ENCODE measurements at regions not wholly inside any gene's neighbourhood (a gene's known extent, or its start where the extent isn't known, plus 50 kb on each side); places are given as distances from the start of the nearest gene placed in this dataset.

DNA sequence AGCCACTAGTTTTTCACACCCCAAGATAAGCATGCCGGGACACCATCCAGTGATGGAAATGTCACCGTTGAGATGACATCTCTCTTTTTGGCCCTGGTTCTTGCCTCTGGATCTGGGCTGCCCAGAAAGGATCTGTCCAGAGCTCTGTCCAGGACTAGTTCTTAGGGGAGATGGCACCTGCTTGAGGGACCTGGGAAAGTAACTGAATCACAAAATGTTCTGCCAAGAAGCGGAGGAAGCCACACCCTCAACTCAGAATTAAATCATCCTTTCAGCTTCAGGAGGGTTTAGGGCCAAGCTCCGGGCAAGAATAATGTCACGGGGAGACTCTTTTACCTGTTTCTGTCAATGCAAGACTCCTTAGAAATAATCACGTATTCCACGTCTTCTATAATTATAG, 248.6 kb downstream of the MAF start (continued):
- TF ChIP-seq, protein P1, sequence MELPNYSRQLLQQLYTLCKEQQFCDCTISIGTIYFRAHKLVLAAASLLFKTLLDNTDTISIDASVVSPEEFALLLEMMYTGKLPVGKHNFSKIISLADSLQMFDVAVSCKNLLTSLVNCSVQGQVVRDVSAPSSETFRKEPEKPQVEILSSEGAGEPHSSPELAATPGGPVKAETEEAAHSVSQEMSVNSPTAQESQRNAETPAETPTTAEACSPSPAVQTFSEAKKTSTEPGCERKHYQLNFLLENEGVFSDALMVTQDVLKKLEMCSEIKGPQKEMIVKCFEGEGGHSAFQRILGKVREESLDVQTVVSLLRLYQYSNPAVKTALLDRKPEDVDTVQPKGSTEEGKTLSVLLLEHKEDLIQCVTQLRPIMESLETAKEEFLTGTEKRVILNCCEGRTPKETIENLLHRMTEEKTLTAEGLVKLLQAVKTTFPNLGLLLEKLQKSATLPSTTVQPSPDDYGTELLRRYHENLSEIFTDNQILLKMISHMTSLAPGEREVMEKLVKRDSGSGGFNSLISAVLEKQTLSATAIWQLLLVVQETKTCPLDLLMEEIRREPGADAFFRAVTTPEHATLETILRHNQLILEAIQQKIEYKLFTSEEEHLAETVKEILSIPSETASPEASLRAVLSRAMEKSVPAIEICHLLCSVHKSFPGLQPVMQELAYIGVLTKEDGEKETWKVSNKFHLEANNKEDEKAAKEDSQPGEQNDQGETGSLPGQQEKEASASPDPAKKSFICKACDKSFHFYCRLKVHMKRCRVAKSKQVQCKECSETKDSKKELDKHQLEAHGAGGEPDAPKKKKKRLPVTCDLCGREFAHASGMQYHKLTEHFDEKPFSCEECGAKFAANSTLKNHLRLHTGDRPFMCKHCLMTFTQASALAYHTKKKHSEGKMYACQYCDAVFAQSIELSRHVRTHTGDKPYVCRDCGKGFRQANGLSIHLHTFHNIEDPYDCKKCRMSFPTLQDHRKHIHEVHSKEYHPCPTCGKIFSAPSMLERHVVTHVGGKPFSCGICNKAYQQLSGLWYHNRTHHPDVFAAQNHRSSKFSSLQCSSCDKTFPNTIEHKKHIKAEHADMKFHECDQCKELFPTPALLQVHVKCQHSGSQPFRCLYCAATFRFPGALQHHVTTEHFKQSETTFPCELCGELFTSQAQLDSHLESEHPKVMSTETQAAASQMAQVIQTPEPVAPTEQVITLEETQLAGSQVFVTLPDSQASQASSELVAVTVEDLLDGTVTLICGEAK (IDR thresholded peaks at IDR 0.05), result no peak
- TF ChIP-seq, protein P1 (CRISPR knock-in tag; IDR thresholded peaks at IDR 0.05), result no peak
- no peak for TF ChIP-seq FOXP1 (IDR thresholded peaks at IDR 0.05)
- TF ChIP-seq FOXP1 (CRISPR knock-in tag; IDR thresholded peaks at IDR 0.05), result no peak
- no peak for TF ChIP-seq HES4 (CRISPR knock-in tag; IDR thresholded peaks at IDR 0.05; ENCODE audit: borderline replicate concordance)
- TF ChIP-seq ZNF777 (CRISPR knock-in tag; IDR thresholded peaks at IDR 0.05), result no peak
- TF ChIP-seq MXD4 (CRISPR knock-in tag; IDR thresholded peaks at IDR 0.05), result no peak
- no peak for TF ChIP-seq JDP2 (CRISPR knock-in tag; IDR thresholded peaks at IDR 0.05; ENCODE audit: borderline replicate concordance)
- TF ChIP-seq ARNT2 (CRISPR knock-in tag; IDR thresholded peaks at IDR 0.05; ENCODE audit: low read depth), result no peak
- no peak for TF ChIP-seq ZSCAN12 (CRISPR knock-in tag; IDR thresholded peaks at IDR 0.05)
- TF ChIP-seq ARID2 (CRISPR knock-in tag; IDR thresholded peaks at IDR 0.05; ENCODE audit: borderline replicate concordance), result no peak
- TF ChIP-seq MIER3 (CRISPR knock-in tag; IDR thresholded peaks at IDR 0.05; ENCODE audit: borderline replicate concordance), result no peak
- TF ChIP-seq ZNF446 (CRISPR knock-in tag; IDR thresholded peaks at IDR 0.05), result no peak
- TF ChIP-seq TAF1 (CRISPR knock-in tag; IDR thresholded peaks at IDR 0.05), result no peak
